Mesenchymal stem cell (in vitro differentiated cells and primary cell): ENCODE measurements at regions not wholly inside any gene's neighbourhood (a gene's known extent, or its start where the extent isn't known, plus 50 kb on each side); places are given as distances from the start of the nearest gene placed in this dataset.
"Not testable (repeated sequence)": the region's sequence is repeated elsewhere in the genome, so short reads cannot be mapped to it uniquely, and the experiment has no call there.

Experiments
- DNase-seq: peaks from one replicate; pipeline ENCODE4 v3.0.0-alpha.2; 2013
- H2AFZ ChIP-seq: one replicate; pipeline ENCODE4 v1.6.1; 2013; ENCODE audit warnings: low read depth, mild to moderate bottlenecking, control low read depth, inconsistent platforms, low read length, moderate library complexity
- H2AK5ac ChIP-seq: 2 replicates; pipeline ENCODE4 v1.6.1; 2013; ENCODE audit warnings: low read length, moderate library complexity, mild to moderate bottlenecking, inconsistent platforms; ENCODE audit not compliant: severe bottlenecking
- H2BK120ac ChIP-seq: one replicate; pipeline ENCODE4 v1.6.1; 2013; ENCODE audit warnings: low read depth, mild to moderate bottlenecking, inconsistent platforms, low read length, moderate library complexity
- H2BK12ac ChIP-seq, 2 experiments: one replicate each; pipeline ENCODE4 v1.6.1; 2013; ENCODE audit warnings: inconsistent platforms in 2 of 2, low read length in 2 of 2, mild to moderate bottlenecking in 2 of 2, moderate library complexity in 2 of 2, control low read depth in 1 of 2
- H2BK15ac ChIP-seq: one replicate; pipeline ENCODE4 v1.6.1; 2013; ENCODE audit warnings: mild to moderate bottlenecking, low read depth, inconsistent platforms; ENCODE audit not compliant: poor library complexity, severe bottlenecking
- H2BK5ac ChIP-seq: 2 replicates; pipeline ENCODE4 v1.6.1; 2013; ENCODE audit warnings: low read depth, mild to moderate bottlenecking, low read length, control low read depth, inconsistent platforms; ENCODE audit not compliant: poor library complexity, severe bottlenecking
- H3K14ac ChIP-seq, 2 experiments: one replicate each; pipeline ENCODE4 v1.6.1; 2013; ENCODE audit warnings: inconsistent platforms in 2 of 2, low read length in 2 of 2, control low read depth in 1 of 2, mild to moderate bottlenecking in 1 of 2, moderate library complexity in 1 of 2
- H3K18ac ChIP-seq, 2 experiments: one replicate each; pipeline ENCODE4 v1.6.1; 2013; ENCODE audit warnings: inconsistent platforms in 2 of 2, low read length in 2 of 2, control low read depth in 1 of 2, low read depth in 1 of 2, mild to moderate bottlenecking in 1 of 2
- H3K23ac ChIP-seq, 2 experiments: one replicate each; pipeline ENCODE4 v1.6.1; 2013; ENCODE audit warnings: inconsistent platforms in 2 of 2, low read length in 2 of 2, mild to moderate bottlenecking in 2 of 2, moderate library complexity in 2 of 2, control low read depth in 1 of 2
- H3K27ac ChIP-seq: 2 replicates; pipeline ENCODE4 v1.5.1; 2013; ENCODE audit warnings: mild to moderate bottlenecking, moderate library complexity, low read length, control low read depth, inconsistent platforms; ENCODE audit not compliant: poor library complexity, severe bottlenecking
- H3K27me3 ChIP-seq, 2 experiments: 2 replicates each; pipeline versions ENCODE4 v1.6.1 to v1.7.0; 2013; ENCODE audit warnings: low read length in 2 of 2, mild to moderate bottlenecking in 2 of 2, moderate library complexity in 2 of 2, control low read depth in 1 of 2, inconsistent platforms in 1 of 2; ENCODE audit not compliant: control insufficient read depth in 1 of 2, insufficient read depth in 1 of 2
- H3K36me3 ChIP-seq, 2 experiments: 2 replicates each; pipeline versions ENCODE4 v1.6.1 to v1.7.0; 2013; ENCODE audit warnings: low read length in 2 of 2, control low read depth in 1 of 2, inconsistent platforms in 1 of 2, low read depth in 1 of 2, mild to moderate bottlenecking in 1 of 2; ENCODE audit not compliant: insufficient read depth in 2 of 2, control insufficient read depth in 1 of 2
- H3K4ac ChIP-seq, 2 experiments: one replicate each; pipeline ENCODE4 v1.6.1; 2013; ENCODE audit warnings: inconsistent platforms in 2 of 2, low read length in 2 of 2, mild to moderate bottlenecking in 2 of 2, moderate library complexity in 2 of 2, control low read depth in 1 of 2, low read depth in 1 of 2
- H3K4me1 ChIP-seq: 2 replicates; pipeline ENCODE4 v1.6.1; 2013; ENCODE audit warnings: low read depth, low read length, control low read depth; ENCODE audit not compliant: control insufficient read depth, insufficient read depth
- H3K4me2 ChIP-seq: 2 replicates; pipeline ENCODE4 v1.6.1; 2013; ENCODE audit warnings: low read length, mild to moderate bottlenecking, inconsistent platforms; ENCODE audit not compliant: poor library complexity, severe bottlenecking
- H3K4me3 ChIP-seq, 2 experiments: 2 replicates each; pipeline versions ENCODE4 v1.5.1 to v1.7.0; 2013; ENCODE audit warnings: low read length in 2 of 2, mild to moderate bottlenecking in 2 of 2, control low read depth in 1 of 2, low read depth in 1 of 2; ENCODE audit not compliant: insufficient read depth in 1 of 2
- H3K79me1 ChIP-seq: replicated peaks from 2 replicates; pipeline ENCODE4 v1.6.1; 2013; ENCODE audit warnings: mild to moderate bottlenecking, control low read depth, low read length, inconsistent platforms; ENCODE audit not compliant: poor library complexity, severe bottlenecking
- H3K9ac ChIP-seq: 2 replicates; pipeline ENCODE4 v1.7.0; 2013; ENCODE audit warnings: mild to moderate bottlenecking, low read length, moderate library complexity
- H3K9me3 ChIP-seq: 2 replicates; pipeline ENCODE4 v1.7.0; 2013; ENCODE audit warnings: mild to moderate bottlenecking, low read length; ENCODE audit not compliant: control insufficient read depth
- H4K8ac ChIP-seq: one replicate; pipeline ENCODE4 v1.6.1; 2013; ENCODE audit warnings: inconsistent platforms, mild to moderate bottlenecking, low read length, moderate library complexity
- H4K91ac ChIP-seq: one replicate; pipeline ENCODE4 v1.6.1; 2013; ENCODE audit warnings: mild to moderate bottlenecking, low read length, inconsistent platforms
- WGBS: methylation state at CpG from one replicate; pipeline ENCODE4 v1.1.7; 2013; ENCODE audit warnings: mixed read lengths; 5-methylcytosine and 5-hydroxymethylcytosine counted together

DNA sequence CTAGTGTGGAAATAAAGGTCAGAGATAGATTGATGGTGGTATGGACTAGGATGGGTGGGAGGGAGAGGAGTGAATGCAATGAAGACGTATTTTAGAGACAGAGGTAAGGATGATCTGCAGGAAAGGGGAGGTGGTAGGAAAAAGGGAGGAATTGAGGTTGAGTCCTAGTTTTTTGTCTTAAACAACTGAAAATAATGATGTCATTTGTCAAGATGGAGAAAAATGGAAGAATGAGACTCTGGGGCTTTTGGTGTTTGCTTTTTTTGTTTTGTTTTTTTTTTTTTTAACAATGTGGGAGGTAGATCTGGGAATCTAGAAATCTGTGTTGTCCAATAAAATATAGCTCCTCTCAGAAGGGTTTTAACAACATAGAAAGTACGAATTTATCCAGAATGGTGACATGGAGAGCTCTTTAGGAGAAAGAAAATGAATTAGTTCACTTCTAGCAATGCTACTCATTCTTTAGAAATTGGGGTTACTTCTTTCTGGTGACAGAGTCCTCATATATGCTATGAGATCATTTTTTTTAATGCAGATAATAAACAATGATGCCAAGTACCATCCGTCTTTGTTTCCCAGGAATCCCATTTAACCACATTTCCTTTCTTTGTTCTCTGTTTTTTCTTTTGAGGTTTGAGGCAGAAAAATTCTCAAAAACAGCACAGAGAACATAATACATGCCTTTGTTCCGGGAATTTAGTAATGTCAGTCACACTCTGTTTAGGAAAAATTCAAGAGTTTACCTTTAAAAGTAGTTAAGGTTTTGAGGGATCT lies 225.3 kb upstream of the COX10 start:
- Histone ChIP-seq H3K4ac (no peak overlapping the region), H4K8ac (no peak overlapping the region), H3K14ac (no peak overlapping the region), H3K27ac (no peak overlapping the region), H2BK12ac (no peak overlapping the region), H2BK120ac (no peak overlapping the region), H3K4me3 (no peak overlapping the region), H3K79me1 (no peaks in the 10 kb centered on the region), H2AK5ac (no peak overlapping the region), H3K9ac (no peak overlapping the region), H3K36me3 (no peaks in the 10 kb centered on the region), H3K18ac (no peak overlapping the region), H3K9me3 (no peaks in the 10 kb centered on the region), H2BK5ac (no peak overlapping the region), H3K4me1 (no peaks in the 10 kb centered on the region), H2AFZ (no peak overlapping the region), H3K23ac (no peak overlapping the region), H3K4me2 (no peak overlapping the region), H4K91ac (no peak overlapping the region), H2BK15ac (no peak overlapping the region), H3K27me3 (no peaks in the 10 kb centered on the region)
- no peak for DNase-seq
- WGBS, result 36% methylated on average over 1 of the region's 4 CpGs

DNA sequence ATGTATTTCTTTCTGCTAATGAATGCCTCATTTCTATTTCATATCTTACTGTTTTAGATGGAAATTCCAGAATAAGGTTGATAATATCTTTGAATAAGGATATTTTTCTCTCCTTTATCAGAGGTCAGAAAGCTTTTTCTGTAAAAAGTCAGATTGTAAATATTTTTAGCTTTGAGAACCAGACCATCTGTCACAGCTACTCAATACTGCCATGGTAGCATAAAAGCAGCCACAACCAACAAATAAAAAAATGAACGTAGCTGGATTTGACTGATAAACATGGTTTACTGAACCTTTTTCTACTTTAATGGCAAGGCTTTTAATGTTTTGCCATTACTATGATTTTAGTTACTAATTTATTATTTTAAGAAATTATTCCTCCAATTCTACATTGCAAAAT lies 217.4 kb upstream of the COX10 start:
- Histone ChIP-seq H3K18ac (no peak overlapping the region), H3K4me1 (no peaks in the 10 kb centered on the region), H3K4ac (no peak overlapping the region), H3K9me3 (no peaks in the 10 kb centered on the region), H3K23ac (no peak overlapping the region), H3K27me3 (no peaks in the 10 kb centered on the region), H3K4me3 (no peak overlapping the region), H2BK120ac (no peak overlapping the region), H2BK5ac (no peak overlapping the region), H3K27ac (no peak overlapping the region), H3K14ac (no peak overlapping the region), H2BK15ac (no peak overlapping the region), H3K4me2 (no peak overlapping the region), H4K8ac (no peak overlapping the region), H2AFZ (no peak overlapping the region), H3K9ac (no peak overlapping the region), H3K36me3 (no peaks in the 10 kb centered on the region), H2AK5ac (no peak overlapping the region), H4K91ac (no peak overlapping the region), H3K79me1 (no peaks in the 10 kb centered on the region), H2BK12ac (no peak overlapping the region)
- WGBS, result no CpG with 5 or more reads among the region's 1 CpG
- DNase-seq, result no peak

DNA sequence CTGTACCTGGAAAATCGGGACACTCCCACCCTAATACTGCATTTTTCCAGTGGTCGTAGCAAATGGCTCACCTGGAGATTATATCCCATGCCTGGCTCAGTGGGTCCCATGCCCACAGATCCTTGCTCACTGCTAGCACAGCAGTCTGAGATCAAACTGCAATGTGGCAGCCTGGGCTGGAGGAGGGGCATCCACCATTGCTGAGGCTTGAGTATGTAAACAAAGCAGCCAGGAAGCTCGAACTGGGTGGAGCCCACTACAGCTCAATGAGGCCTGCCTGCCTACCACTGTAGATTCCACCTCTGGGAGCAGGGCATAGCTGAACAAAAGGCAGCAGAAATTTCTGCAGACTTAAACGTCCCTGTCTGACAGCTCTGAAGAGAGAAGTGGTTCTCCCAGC lies 213.6 kb upstream of the COX10 start:
- H3K14ac ChIP-seq, H3K27ac ChIP-seq, H2AFZ ChIP-seq, H3K4me3 ChIP-seq, H3K18ac ChIP-seq, H3K9me3 ChIP-seq, H4K91ac ChIP-seq, H2BK5ac ChIP-seq, H3K9ac ChIP-seq, H3K27me3 ChIP-seq, H3K4me2 ChIP-seq, H2BK12ac ChIP-seq, H3K36me3 ChIP-seq, H4K8ac ChIP-seq, H3K4ac ChIP-seq, H3K23ac ChIP-seq, DNase-seq, H2AK5ac ChIP-seq, H2BK15ac ChIP-seq, H3K79me1 ChIP-seq, H2BK120ac ChIP-seq, H3K4me1 ChIP-seq: not testable (repeated sequence)
- WGBS, result 71% methylated on average over 4 of the region's 4 CpGs

DNA sequence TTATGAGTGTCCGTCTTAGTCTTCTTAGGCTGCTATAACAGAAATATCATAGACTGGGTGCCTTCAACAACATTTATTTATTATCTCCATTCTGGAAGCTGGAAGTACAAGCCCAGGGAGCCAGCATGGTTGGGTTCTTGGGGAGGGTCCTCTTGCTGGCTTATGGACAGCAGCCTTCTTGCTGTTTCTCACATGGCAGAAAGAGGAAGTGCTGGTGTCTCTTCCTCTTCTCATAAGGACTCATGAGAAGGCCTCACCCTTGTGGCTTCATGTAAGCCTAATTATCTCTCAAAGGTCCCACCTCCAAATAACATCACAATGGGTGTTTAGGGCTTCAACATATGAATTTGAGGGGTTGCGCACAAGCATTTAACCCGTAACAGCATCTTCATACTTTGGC lies 207.0 kb upstream of the COX10 start:
- 93% methylated on average over 3 of the region's 3 CpGs for WGBS
- Histone ChIP-seq H3K9ac (no peak overlapping the region), H3K9me3 (no peaks in the 10 kb centered on the region), H3K79me1 (no peaks in the 10 kb centered on the region), H2AK5ac (no peak overlapping the region), H2AFZ (no peak overlapping the region), H3K27me3 (no peaks in the 10 kb centered on the region), H3K18ac (no peak overlapping the region), H4K91ac (no peak overlapping the region), H2BK12ac (no peak overlapping the region), H3K27ac (no peak overlapping the region), H2BK15ac (no peak overlapping the region), H3K4ac (no peak overlapping the region), H3K14ac (no peak overlapping the region), H3K36me3 (no peaks in the 10 kb centered on the region), H3K4me3 (no peak overlapping the region), H2BK5ac (no peak overlapping the region), H3K4me1 (no peaks in the 10 kb centered on the region), H4K8ac (no peak overlapping the region), H3K4me2 (no peak overlapping the region), H2BK120ac (no peak overlapping the region), H3K23ac (no peak overlapping the region)
- DNase-seq, result no peak
